HEK293 (cell line): ENCODE measurements at regions not wholly inside any gene's neighbourhood (a gene's known extent, or its start where the extent isn't known, plus 50 kb on each side); places are given as distances from the start of the nearest gene placed in this dataset.

Experiments used
- ZBTB21 ChIP-seq: fragments of 450-650 bp; formaldehyde crosslinking; IDR thresholded peaks from 2 replicates; pipeline ENCODE4 v1.5.1; 2017; ENCODE audit warnings: missing biosample characterization, missing genetic modification characterization
- ZFP37 ChIP-seq: fragments of 450-650 bp; formaldehyde crosslinking; IDR thresholded peaks from 2 replicates; pipeline ENCODE4 v1.5.1; 2016; ENCODE audit warnings: missing biosample characterization, missing genetic modification characterization
- ZNF132 ChIP-seq: fragments of 450-650 bp; formaldehyde crosslinking; IDR thresholded peaks from 2 replicates; pipeline ENCODE4 v1.5.1; 2017; ENCODE audit warnings: missing biosample characterization, missing genetic modification characterization, borderline replicate concordance
- ZNF24 ChIP-seq: fragments of 450-650 bp; formaldehyde crosslinking; IDR thresholded peaks from 2 replicates; pipeline ENCODE4 v1.5.1; 2016; ENCODE audit warnings: missing biosample characterization, missing genetic modification characterization
- ZNF292 ChIP-seq: fragments of 450-650 bp; formaldehyde crosslinking; IDR thresholded peaks from 2 replicates; pipeline ENCODE4 v1.5.1; 2016; ENCODE audit warnings: low read depth, missing biosample characterization, missing genetic modification characterization, borderline replicate concordance
- ZNF354C ChIP-seq: fragments of 450-650 bp; formaldehyde crosslinking; IDR thresholded peaks from 2 replicates; pipeline ENCODE4 v1.5.1; 2016; ENCODE audit warnings: missing biosample characterization, missing genetic modification characterization, low read depth, borderline replicate concordance
- ZNF747 ChIP-seq: fragments of 450-650 bp; formaldehyde crosslinking; IDR thresholded peaks from 2 replicates; pipeline ENCODE4 v1.5.1; 2016; ENCODE audit warnings: missing biosample characterization, missing genetic modification characterization
- ZNF837 ChIP-seq: fragments of 450-650 bp; formaldehyde crosslinking; IDR thresholded peaks from 2 replicates; pipeline ENCODE4 v1.5.1; 2016; ENCODE audit warnings: missing biosample characterization, missing genetic modification characterization
- TF ChIP-seq, protein P1 (sequence below): sonication (generic); formaldehyde crosslinking; IDR thresholded peaks from 2 replicates; pipeline ENCODE4 v1.8.1; 2022; ENCODE audit warnings: mild to moderate bottlenecking, moderate library complexity, missing genetic modification reagents
- TF ChIP-seq, protein P2 (sequence below): fragments of 450-650 bp; IDR thresholded peaks from 2 replicates; pipeline ENCODE4 v1.5.1; 2018; ENCODE audit warnings: missing biosample characterization, mild to moderate bottlenecking, missing genetic modification characterization
- TF ChIP-seq, protein P3 (sequence below): fragments of 450-650 bp; formaldehyde crosslinking; IDR thresholded peaks from 2 replicates; pipeline ENCODE4 v1.5.1; 2016; ENCODE audit warnings: missing biosample characterization, missing genetic modification characterization
- TF ChIP-seq, protein P4 (sequence below): fragments of 450-650 bp; formaldehyde crosslinking; conservative IDR thresholded peaks from 2 replicates; pipeline ENCODE4 v1.5.1; 2016; ENCODE audit warnings: low read depth, missing biosample characterization, missing genetic modification characterization
- TF ChIP-seq, protein P5 (sequence below): fragments of 450-650 bp; formaldehyde crosslinking; IDR thresholded peaks from 2 replicates; pipeline ENCODE4 v1.5.1; 2016; ENCODE audit warnings: missing biosample characterization, missing genetic modification characterization, low read depth

GRCh38 chr16:65816556-65816955, 549.9 kb upstream of the CDH5 start:
- TF ChIP-seq, protein P1, sequence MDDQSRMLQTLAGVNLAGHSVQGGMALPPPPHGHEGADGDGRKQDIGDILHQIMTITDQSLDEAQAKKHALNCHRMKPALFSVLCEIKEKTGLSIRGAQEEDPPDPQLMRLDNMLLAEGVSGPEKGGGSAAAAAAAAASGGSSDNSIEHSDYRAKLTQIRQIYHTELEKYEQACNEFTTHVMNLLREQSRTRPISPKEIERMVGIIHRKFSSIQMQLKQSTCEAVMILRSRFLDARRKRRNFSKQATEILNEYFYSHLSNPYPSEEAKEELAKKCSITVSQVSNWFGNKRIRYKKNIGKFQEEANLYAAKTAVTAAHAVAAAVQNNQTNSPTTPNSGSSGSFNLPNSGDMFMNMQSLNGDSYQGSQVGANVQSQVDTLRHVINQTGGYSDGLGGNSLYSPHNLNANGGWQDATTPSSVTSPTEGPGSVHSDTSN (CRISPR knock-in tag) = no peak
- TF ChIP-seq, protein P2, sequence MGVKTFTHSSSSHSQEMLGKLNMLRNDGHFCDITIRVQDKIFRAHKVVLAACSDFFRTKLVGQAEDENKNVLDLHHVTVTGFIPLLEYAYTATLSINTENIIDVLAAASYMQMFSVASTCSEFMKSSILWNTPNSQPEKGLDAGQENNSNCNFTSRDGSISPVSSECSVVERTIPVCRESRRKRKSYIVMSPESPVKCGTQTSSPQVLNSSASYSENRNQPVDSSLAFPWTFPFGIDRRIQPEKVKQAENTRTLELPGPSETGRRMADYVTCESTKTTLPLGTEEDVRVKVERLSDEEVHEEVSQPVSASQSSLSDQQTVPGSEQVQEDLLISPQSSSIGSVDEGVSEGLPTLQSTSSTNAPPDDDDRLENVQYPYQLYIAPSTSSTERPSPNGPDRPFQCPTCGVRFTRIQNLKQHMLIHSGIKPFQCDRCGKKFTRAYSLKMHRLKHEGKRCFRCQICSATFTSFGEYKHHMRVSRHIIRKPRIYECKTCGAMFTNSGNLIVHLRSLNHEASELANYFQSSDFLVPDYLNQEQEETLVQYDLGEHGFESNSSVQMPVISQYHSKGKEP (tag by site-specific recombination) = no peak
- TF ChIP-seq, protein P3, sequence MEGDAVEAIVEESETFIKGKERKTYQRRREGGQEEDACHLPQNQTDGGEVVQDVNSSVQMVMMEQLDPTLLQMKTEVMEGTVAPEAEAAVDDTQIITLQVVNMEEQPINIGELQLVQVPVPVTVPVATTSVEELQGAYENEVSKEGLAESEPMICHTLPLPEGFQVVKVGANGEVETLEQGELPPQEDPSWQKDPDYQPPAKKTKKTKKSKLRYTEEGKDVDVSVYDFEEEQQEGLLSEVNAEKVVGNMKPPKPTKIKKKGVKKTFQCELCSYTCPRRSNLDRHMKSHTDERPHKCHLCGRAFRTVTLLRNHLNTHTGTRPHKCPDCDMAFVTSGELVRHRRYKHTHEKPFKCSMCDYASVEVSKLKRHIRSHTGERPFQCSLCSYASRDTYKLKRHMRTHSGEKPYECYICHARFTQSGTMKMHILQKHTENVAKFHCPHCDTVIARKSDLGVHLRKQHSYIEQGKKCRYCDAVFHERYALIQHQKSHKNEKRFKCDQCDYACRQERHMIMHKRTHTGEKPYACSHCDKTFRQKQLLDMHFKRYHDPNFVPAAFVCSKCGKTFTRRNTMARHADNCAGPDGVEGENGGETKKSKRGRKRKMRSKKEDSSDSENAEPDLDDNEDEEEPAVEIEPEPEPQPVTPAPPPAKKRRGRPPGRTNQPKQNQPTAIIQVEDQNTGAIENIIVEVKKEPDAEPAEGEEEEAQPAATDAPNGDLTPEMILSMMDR (tag by site-specific recombination) = no peak
- TF ChIP-seq, protein P4, sequence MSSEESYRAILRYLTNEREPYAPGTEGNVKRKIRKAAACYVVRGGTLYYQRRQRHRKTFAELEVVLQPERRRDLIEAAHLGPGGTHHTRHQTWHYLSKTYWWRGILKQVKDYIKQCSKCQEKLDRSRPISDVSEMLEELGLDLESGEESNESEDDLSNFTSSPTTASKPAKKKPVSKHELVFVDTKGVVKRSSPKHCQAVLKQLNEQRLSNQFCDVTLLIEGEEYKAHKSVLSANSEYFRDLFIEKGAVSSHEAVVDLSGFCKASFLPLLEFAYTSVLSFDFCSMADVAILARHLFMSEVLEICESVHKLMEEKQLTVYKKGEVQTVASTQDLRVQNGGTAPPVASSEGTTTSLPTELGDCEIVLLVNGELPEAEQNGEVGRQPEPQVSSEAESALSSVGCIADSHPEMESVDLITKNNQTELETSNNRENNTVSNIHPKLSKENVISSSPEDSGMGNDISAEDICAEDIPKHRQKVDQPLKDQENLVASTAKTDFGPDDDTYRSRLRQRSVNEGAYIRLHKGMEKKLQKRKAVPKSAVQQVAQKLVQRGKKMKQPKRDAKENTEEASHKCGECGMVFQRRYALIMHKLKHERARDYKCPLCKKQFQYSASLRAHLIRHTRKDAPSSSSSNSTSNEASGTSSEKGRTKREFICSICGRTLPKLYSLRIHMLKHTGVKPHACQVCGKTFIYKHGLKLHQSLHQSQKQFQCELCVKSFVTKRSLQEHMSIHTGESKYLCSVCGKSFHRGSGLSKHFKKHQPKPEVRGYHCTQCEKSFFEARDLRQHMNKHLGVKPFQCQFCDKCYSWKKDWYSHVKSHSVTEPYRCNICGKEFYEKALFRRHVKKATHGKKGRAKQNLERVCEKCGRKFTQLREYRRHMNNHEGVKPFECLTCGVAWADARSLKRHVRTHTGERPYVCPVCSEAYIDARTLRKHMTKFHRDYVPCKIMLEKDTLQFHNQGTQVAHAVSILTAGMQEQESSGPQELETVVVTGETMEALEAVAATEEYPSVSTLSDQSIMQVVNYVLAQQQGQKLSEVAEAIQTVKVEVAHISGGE (tag by site-specific recombination) = no peak
- TF ChIP-seq ZNF24 (tag by site-specific recombination) = no peak
- TF ChIP-seq ZNF747 = no peak
- TF ChIP-seq ZNF837 (tag by site-specific recombination) = no peak
- TF ChIP-seq ZNF132 (tag by site-specific recombination) = no peak
- no peak for TF ChIP-seq ZNF354C (tag by site-specific recombination)
- TF ChIP-seq ZFP37 (tag by site-specific recombination) = no peak
- TF ChIP-seq ZNF292 (tag by site-specific recombination) = no peak
- TF ChIP-seq, protein P5, sequence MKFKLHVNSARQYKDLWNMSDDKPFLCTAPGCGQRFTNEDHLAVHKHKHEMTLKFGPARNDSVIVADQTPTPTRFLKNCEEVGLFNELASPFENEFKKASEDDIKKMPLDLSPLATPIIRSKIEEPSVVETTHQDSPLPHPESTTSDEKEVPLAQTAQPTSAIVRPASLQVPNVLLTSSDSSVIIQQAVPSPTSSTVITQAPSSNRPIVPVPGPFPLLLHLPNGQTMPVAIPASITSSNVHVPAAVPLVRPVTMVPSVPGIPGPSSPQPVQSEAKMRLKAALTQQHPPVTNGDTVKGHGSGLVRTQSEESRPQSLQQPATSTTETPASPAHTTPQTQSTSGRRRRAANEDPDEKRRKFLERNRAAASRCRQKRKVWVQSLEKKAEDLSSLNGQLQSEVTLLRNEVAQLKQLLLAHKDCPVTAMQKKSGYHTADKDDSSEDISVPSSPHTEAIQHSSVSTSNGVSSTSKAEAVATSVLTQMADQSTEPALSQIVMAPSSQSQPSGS (tag by site-specific recombination) = no peak
- TF ChIP-seq ZBTB21 (tag by site-specific recombination) = no peak
